SK-N-DZ (cell line): ENCODE measurements at regions not wholly inside any gene's neighbourhood (a gene's known extent, or its start where the extent isn't known, plus 50 kb on each side); places are given as distances from the start of the nearest gene placed in this dataset.
"Not testable (repeated sequence)": the region's sequence is repeated elsewhere in the genome, so short reads cannot be mapped to it uniquely, and the experiment has no call there.

Experiments used
- DNase-seq: peaks from one replicate; pipeline ENCODE4 v3.0.0-alpha.2; 2015; ENCODE audit warnings: low spot score

GRCh38 chr16:87048038-87048729 is 269.0 kb downstream of the C16orf95 start:
- no peak for DNase-seq

GRCh38 chr16:87048730-87049115 is 268.5 kb downstream of the C16orf95 start:
- DNase-seq, result no peak

DNA sequence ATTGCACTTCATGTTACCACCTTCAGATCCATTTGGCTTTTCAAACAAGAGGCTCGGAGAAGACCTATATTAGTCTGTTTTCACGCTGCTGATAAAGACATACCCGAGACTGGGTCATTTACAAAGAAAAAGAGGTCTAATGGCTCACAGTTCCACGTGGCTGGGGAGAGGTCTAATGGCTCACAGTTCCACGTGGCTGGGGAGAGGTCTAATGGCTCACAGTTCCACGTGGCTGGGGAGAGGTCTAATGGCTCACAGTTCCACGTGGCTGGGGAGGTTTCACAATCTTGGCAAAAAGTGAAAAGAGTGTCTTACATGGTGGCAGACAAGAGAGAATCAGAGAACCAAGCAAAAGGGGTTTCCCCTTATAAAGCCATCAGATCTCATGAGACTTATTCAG is 268.0 kb downstream of the C16orf95 start:
- not testable (repeated sequence) for DNase-seq

DNA sequence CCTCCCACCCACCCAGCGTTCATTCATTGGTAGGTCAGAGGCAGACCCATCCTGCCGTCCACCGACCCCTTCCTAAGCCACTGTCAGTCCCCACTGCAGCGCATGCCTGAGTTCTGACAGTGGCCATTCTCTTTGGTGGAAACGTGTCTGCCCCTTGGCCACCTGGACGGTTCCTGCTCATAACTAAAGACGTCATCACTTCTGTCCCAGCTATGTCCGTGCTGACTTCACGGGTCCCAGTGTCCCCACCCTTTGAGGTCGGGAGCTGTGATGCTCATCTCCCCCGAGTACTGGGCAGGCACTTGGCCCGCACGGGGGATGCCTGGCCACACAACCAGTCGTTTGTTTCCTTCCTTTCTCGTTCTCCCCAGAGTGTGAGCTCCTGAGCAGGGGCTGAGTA is 267.1 kb downstream of the C16orf95 start:
- DNase-seq, result no peak

DNA sequence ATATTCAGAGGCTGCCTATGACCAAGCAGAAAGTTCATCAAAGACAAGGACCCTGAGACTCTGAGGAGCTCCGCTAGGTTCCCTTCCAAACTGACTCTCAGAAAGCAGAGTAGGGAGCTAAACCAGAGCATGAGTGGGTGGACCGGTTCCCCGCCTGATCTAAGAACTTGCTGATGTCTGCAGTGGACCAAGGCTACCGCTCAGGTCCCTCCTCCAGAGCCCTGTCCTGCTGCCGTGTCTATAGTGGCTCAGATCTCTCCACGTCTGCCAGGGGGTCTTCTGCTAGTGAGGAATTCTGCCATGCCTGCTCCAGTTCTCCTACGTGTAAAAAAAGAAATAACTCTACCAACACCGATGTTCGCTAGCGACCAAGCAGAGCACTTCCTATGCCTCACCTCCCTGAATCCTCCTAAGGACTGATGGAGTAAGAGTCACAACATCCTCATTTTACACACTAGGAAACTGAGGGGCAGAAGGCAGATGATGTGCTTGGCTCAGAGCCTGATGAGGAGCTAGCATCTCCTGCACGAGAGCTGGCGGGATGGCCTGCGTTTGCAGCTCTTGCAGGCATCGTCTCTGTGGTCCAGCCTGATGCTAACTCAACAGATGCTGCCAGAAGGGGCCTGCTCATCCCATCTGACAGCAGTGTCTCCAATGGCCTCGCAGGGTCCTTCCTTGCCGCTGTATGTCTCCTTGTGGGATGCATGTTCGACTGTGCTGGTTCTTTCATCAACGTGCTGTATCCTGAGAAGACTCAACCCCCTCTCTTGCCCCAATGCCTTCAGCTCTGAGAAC is 265.5 kb downstream of the C16orf95 start:
- no peak for DNase-seq

GRCh38 chr16:87052506-87052905 is 264.7 kb downstream of the C16orf95 start:
- no peak for DNase-seq

DNA sequence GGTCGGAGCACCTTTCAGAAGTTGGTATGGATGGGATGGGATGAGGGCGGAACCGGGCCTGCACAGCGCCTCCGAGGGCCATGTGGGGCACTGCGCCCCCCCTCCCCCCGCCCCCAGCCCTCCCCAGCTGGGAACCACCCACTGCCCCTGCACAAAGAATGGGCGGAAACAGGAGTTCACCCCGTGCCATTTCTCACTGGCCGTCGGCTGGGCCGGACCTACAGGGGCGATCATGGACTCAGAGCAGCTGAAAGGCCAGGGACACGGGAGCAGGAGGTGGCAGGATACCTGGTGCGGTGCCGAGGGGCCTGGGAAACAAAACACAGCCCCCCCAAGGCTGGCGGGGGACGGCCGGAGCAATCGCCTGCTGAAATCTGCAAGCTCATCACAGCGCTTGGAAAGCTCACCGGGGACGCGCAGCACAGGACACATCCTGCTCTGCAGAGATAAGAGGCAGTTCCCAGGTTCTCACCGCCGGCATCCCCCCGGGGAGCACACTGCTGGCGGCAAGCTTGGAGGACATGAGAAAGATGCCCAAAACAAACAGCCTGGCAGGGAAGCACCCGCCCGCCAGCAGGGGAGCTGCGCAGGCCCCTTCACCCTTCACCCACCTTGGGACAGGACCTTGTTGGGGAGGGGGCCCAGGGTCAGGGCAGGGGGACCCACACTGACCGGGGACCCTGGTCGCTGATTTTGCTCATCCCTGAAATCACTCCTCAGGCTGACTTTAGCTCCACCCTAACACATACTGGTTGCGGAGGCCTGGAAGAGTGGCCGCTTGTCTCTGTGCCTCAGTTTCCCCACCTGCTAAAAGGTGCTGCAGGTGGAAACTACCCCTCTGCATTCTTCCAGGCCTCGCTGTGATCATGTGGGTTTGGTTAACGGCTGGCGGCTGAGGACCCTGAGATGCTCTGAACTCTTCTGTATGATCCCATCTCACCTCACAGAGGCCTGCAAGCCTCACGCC is 263.9 kb downstream of the C16orf95 start:
- no peak for DNase-seq

- no peak for DNase-seq
Observed at GRCh38 chr16:87054154-87054553, 263.0 kb downstream of the C16orf95 start.

- no peak for DNase-seq
Observed at GRCh38 chr16:87054856-87055255, 262.3 kb downstream of the C16orf95 start.

- DNase-seq, result no peak
Observed at GRCh38 chr16:87056083-87056482, 261.1 kb downstream of the C16orf95 start.

DNA sequence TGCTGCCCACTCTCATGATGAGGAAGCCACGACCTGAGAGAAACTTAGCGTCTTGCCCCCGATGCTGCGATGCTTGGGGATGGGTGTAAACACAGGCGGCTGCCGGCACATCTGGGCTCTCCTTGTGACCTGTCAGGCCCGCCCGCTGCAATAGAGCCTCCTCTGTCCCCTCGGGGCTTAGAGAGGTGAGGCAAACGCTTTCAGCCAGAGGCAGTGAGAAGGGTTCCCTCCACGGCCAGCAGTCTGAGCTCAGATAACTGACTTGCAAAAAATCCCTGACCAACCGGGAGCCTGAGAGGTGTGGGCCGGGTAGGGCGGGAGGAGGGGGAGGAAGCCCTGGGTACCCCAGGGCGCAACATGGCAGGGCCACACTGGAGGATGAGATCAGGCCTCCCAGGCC is 260.6 kb downstream of the C16orf95 start:
- DNase-seq, result no peak

DNA sequence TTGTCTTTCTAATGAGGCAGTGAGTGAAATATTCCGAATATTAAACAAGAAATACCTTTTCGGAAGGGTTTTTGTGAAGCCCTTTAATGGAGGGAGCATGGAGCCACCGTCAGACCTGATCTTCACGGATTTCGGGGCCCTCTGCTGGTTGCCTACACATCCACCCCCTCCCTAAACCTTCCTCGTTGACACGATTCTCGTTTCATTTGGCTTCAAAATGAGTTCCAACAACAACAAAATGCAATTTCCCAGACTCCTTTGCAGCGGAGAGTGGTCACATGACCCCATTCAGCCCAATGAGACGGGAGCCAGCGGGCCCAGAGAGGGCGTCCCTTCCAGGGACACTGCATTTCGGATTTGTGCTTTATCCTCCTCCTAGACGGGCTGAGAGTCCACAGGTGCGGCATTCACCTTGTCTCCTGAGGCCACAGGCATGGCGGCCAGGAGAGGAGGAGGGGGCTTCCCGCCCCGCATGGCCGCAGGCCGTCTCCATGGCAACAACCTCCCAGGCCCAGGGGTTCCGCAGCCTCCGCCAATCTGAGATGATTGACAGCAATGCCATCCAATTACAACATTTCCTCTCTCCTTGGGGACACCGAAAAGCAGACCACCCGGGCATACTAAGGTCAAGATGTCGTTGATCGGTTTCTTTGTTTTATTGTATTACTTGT is 259.8 kb downstream of the C16orf95 start:
- peak; percentile 16 for DNase-seq

GRCh38 chr16:87057951-87058560 is 259.1 kb downstream of the C16orf95 start:
- no peak for DNase-seq

GRCh38 chr16:87058728-87059250 is 258.4 kb downstream of the C16orf95 start:
- DNase-seq, result no peak

- no peak for DNase-seq
Observed at GRCh38 chr16:87060034-87060986, 256.9 kb downstream of the C16orf95 start.

DNA sequence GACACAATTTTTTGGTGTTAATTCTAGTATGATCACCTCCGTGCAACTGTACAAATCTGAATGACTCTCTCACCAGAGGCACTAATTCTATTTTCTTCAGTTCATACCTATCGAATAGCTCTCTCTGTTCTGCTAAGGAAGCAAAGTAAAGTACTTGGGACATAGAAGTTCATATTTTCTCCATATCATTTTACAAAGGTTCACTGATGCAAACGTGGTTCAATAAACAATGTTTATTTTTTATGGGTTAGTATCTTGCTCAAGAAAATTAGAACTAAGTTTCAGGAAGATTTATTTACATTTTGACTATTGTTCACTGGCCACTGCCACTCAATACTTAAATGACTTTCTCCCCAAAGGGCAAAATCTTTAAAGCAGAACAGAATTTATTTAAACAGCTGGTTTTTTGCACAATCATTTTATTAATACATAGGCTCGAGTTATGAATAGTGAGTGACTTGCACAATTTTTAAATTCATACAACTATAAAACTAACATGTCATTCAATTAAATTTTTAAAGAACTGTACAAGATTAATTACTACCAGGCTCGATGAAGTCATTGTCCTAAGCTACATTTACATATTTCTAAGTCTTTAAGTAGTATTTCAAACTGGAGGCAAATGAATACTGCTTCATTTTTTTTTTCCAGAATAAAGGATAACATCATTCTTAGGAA is 255.8 kb downstream of the C16orf95 start:
- DNase-seq, result no peak

GRCh38 chr16:87062569-87063442 is 254.4 kb downstream of the C16orf95 start:
- peak; percentile 29 for DNase-seq

DNA sequence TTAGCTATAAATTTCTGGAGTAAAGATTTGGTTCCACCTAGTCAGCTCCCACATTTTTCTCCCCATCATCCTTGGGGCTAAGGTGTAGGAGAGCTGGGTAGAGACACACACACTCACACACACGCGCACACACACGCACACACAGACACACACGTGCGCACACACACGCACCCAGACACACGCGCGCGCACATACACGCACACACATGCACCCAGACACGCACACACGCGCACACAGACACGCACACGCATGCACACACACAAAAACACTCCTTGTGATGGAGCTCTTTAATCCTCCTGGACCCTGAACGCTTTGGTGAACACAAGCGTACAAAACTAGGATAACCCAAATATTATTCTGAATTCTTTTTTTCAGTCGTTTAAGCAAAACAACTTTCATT is 253.6 kb downstream of the C16orf95 start:
- no peak for DNase-seq
